B cell (primary cell): ENCODE measurements at regions not wholly inside any gene's neighbourhood (a gene's known extent, or its start where the extent isn't known, plus 50 kb on each side); places are given as distances from the start of the nearest gene placed in this dataset.

ENCODE experiments used
- ATAC-seq: fragments of 200-7000 bp; cut with Tn5 transposase; one replicate; pipeline ENCODE4 v1.10.0; 2021; ENCODE audit warnings: low read depth, mild to moderate bottlenecking, moderate number of reproducible peaks, moderate library complexity
- CTCF ChIA-PET: fragments of 350-600 bp; sonication (Branson Sonifier 250); formaldehyde crosslinking; loops from one replicate; lab custom pipeline; 2021; ENCODE audit warnings: antibody characterized with exemption, inconsistent platforms; lab: Charles Lee
- POLR2A ChIA-PET: fragments of 350-600 bp; sonication (Branson Sonifier 250); formaldehyde crosslinking; loops from one replicate; lab custom pipeline; 2021; ENCODE audit warnings: antibody characterized with exemption; lab: Charles Lee
- DNase-seq: peaks from one replicate; pipeline ENCODE4 v3.0.0; 2013
- H2AFZ ChIP-seq: 2 replicates; pipeline ENCODE4 v1.6.1; 2012; ENCODE audit warnings: mild to moderate bottlenecking, low read depth, low read length; ENCODE audit not compliant: insufficient read depth, poor library complexity, severe bottlenecking
- H3K27ac ChIP-seq, 2 donors: 1 replicate in 1 of 2; 2 replicates in 1 of 2; pipeline ENCODE4 v1.5.1; 2012 to 2013; ENCODE audit warnings: low read length in 2 of 2, mild to moderate bottlenecking in 2 of 2, moderate library complexity in 1 of 2
- H3K27me3 ChIP-seq, 4 experiments: fragments of 200-600 bp in 1 of 4; sonication (generic) in 1 of 4; replicated peaks in 1 of 4; 1 replicate in 2 of 4; 2 replicates in 2 of 4; pipeline versions ENCODE4 v1.6.1 to v1.7.0; 2013 to 2016; ENCODE audit warnings: low read length in 3 of 4, mild to moderate bottlenecking in 2 of 4, mixed read lengths in 1 of 4, moderate library complexity in 1 of 4; ENCODE audit not compliant: insufficient read depth in 4 of 4, control insufficient read depth in 3 of 4; ENCODE audit errors: control extremely low read depth in 1 of 4
- H3K36me3 ChIP-seq, 2 experiments: replicated peaks in 1 of 2; 1 replicate in 1 of 2; 2 replicates in 1 of 2; pipeline versions ENCODE4 v1.6.1 to v1.7.1; 2013; ENCODE audit warnings: low read length in 1 of 2; ENCODE audit not compliant: insufficient read depth in 2 of 2, control insufficient read depth in 1 of 2; ENCODE audit errors: control extremely low read depth in 1 of 2, extremely low read depth in 1 of 2
- H3K4me1 ChIP-seq, 2 donors: fragments of 200-600 bp in 1 of 2; sonication (generic) in 1 of 2; 1 replicate in 1 of 2; 2 replicates in 1 of 2; pipeline versions ENCODE4 v1.5.1 to v1.6.1; 2013 to 2017; ENCODE audit warnings: low read length in 2 of 2; ENCODE audit not compliant: control insufficient read depth in 2 of 2, insufficient read depth in 2 of 2
- H3K4me2 ChIP-seq: replicated peaks from 2 replicates; pipeline ENCODE3; 2012; ENCODE audit warnings: mild to moderate bottlenecking, low read depth, low read length; ENCODE audit not compliant: poor library complexity, severe bottlenecking
- H3K4me3 ChIP-seq, 5 experiments: fragments of 200-600 bp in 1 of 5; sonication (generic) in 1 of 5; 1 replicate in 3 of 5; 2 replicates in 2 of 5; pipeline versions ENCODE4 v1.5.1 to v1.7.0; 2011 to 2016; ENCODE audit warnings: low read length in 4 of 5, mild to moderate bottlenecking in 4 of 5, low read depth in 2 of 5, control low read depth in 1 of 5, moderate library complexity in 1 of 5; ENCODE audit not compliant: insufficient read depth in 1 of 5; ENCODE audit errors: control extremely low read depth in 1 of 5, extremely low read depth in 1 of 5
- H3K79me2 ChIP-seq: fragments of 200-600 bp; sonication (generic); one replicate; pipeline ENCODE4 v1.6.0; 2016; ENCODE audit warnings: low read length; ENCODE audit not compliant: control insufficient read depth, insufficient read depth
- H3K9ac ChIP-seq: fragments of 200-600 bp; sonication (generic); 2 replicates; pipeline ENCODE4 v1.6.1; 2017; ENCODE audit warnings: mild to moderate bottlenecking, low read length, moderate library complexity
- H3K9me3 ChIP-seq, 3 donors: one replicate each; pipeline versions ENCODE4 v1.6.1 to v1.7.1; 2013; ENCODE audit warnings: low read length in 2 of 3; ENCODE audit not compliant: control insufficient read depth in 2 of 3, insufficient read depth in 1 of 3; ENCODE audit errors: control extremely low read depth in 1 of 3
- H4K20me1 ChIP-seq: 2 replicates; pipeline ENCODE4 v1.6.0; 2012; ENCODE audit warnings: mild to moderate bottlenecking, low read length; ENCODE audit not compliant: insufficient read depth, control insufficient read depth, poor library complexity, severe bottlenecking
- H3K27ac Mint-ChIP-seq: one replicate; pipeline ENCODE4 v1.8.0; 2021; ENCODE audit warnings: mixed read lengths
- H3K27me3 Mint-ChIP-seq: one replicate; pipeline ENCODE4 v1.8.0; 2021; ENCODE audit warnings: mixed read lengths
- H3K4me1 Mint-ChIP-seq: one replicate; pipeline ENCODE4 v1.8.0; 2021; ENCODE audit warnings: mixed read lengths
- H3K4me3 Mint-ChIP-seq: one replicate; pipeline ENCODE4 v1.8.0; 2021; ENCODE audit warnings: mixed read lengths
- H3K9me3 Mint-ChIP-seq: one replicate; pipeline ENCODE4 v1.8.0; 2022; ENCODE audit warnings: mixed read lengths; ENCODE audit not compliant: insufficient read depth
- CTCF ChIP-seq: fragments of 200-600 bp; IDR thresholded peaks from one replicate; pipeline ENCODE4 v1.8.0; 2022; ENCODE audit warnings: antibody characterized with exemption, mild to moderate bottlenecking
- EZH2 ChIP-seq: IDR thresholded peaks from 2 replicates; pipeline ENCODE4 v1.6.1; 2012; ENCODE audit warnings: borderline replicate concordance, low read depth, mild to moderate bottlenecking, moderate library complexity, low read length; ENCODE audit not compliant: insufficient read depth, poor library complexity, severe bottlenecking
- WGBS: methylation state at CpG from one replicate; pipeline ENCODE4 v1.1.5; 2013; ENCODE audit warnings: missing lambda C conversion rate; ENCODE audit not compliant: insufficient coverage; 5-methylcytosine and 5-hydroxymethylcytosine counted together
- intact Hi-C: fragments of 100-400 bp; cut with micrococcal nuclease; formaldehyde crosslinking; loops from one replicate; pipeline ENCODE4 v1.10.0; 2022

- TF ChIP-seq CTCF (no peak), EZH2 (no peak)
- peaks cover 0 to 2% (median 0%) of the 10 kb centered on the region in 3 donors for H3K9me3 ChIP-seq
- no peak overlapping the region for H3K4me2 ChIP-seq
- H3K79me2 ChIP-seq: no peaks in the 10 kb centered on the region
- ATAC-seq (no peak), DNase-seq (no peak)
- no peak overlapping the region for H3K9ac ChIP-seq
- H3K27ac ChIP-seq: no peak overlapping the region
- H3K9me3 Mint-ChIP-seq: no peaks in the 10 kb centered on the region
- no CpG with 5 or more reads among the region's 1 CpG for WGBS
- no peaks in the 10 kb centered on the region for H3K27me3 Mint-ChIP-seq
- H2AFZ ChIP-seq: no peak overlapping the region
- ChIA-PET POLR2A (no interaction called here), CTCF (no interaction called here)
- H3K4me3 Mint-ChIP-seq: no peak overlapping the region
- H3K4me1 Mint-ChIP-seq: no peaks in the 10 kb centered on the region
- H3K4me1 ChIP-seq: no peaks in the 10 kb centered on the region
- H3K36me3 ChIP-seq: no peaks in the 10 kb centered on the region
- H3K4me3 ChIP-seq: no peak overlapping the region
- H4K20me1 ChIP-seq: no peaks in the 10 kb centered on the region
- no peak overlapping the region for H3K27ac Mint-ChIP-seq
- H3K27me3 ChIP-seq: no peaks in the 10 kb centered on the region
- intact Hi-C loops: no loop called here
Observed at GRCh38 chr9:31847963-31848362, 536.5 kb upstream of the ACO1 start.

- ChIA-PET POLR2A (no interaction called here), CTCF (no interaction called here)
- Histone ChIP-seq H3K4me3 (no peak overlapping the region), H3K9ac (no peak overlapping the region), H4K20me1 (no peaks in the 10 kb centered on the region), H3K36me3 (no peaks in the 10 kb centered on the region), H3K4me2 (no peak overlapping the region), H3K79me2 (no peaks in the 10 kb centered on the region), H3K27ac (no peak overlapping the region), H3K9me3 (peaks cover 0 to 2% (median 0%) of the 10 kb centered on the region in 3 donors), H3K27me3 (no peaks in the 10 kb centered on the region), H3K4me1 (no peaks in the 10 kb centered on the region), H2AFZ (no peak overlapping the region)
- Mint-ChIP-seq H3K4me1 (no peaks in the 10 kb centered on the region), H3K27me3 (no peaks in the 10 kb centered on the region), H3K9me3 (no peaks in the 10 kb centered on the region), H3K4me3 (no peak overlapping the region), H3K27ac (no peak overlapping the region)
- 87% methylated on average over 16 of the region's 19 CpGs for WGBS
- no peak for ATAC-seq
- intact Hi-C loops: no loop called here
- TF ChIP-seq EZH2 (no peak), CTCF (no peak)
- no peak for DNase-seq
Observed at GRCh38 chr9:31848505-31849285, 535.7 kb upstream of the ACO1 start.
